HCT116 (cell line): ENCODE measurements at regions not wholly inside any gene's neighbourhood (a gene's known extent, or its start where the extent isn't known, plus 50 kb on each side); places are given as distances from the start of the nearest gene placed in this dataset.
"Not testable (repeated sequence)": the region's sequence is repeated elsewhere in the genome, so short reads cannot be mapped to it uniquely, and the experiment has no call there.

Experiments used
- ATAC-seq: fragments of 200-7000 bp; cut with Tn5 transposase; 2 replicates; pipeline ENCODE4 v1.9.1; 2020; ENCODE audit warnings: mild to moderate bottlenecking, moderate library complexity
- BruUV-seq: library from RNA; stranded (reverse); fragments of 400-500 nt; replicated peaks from 2 replicates; lab custom pipeline; 2021; lab: Mats Ljungman, UMichigan
- CTCF ChIA-PET: fragments of 300-600 bp; sonication (Branson Sonifier 250); formaldehyde crosslinking; loops from one replicate; lab custom pipeline; 2021; ENCODE audit warnings: antibody characterized with exemption; lab: Charles Lee
- POLR2A ChIA-PET: fragments of 300-600, 350-600 bp; sonication (Branson Sonifier 250); formaldehyde crosslinking; loops from one replicate; lab custom pipeline; 2021; ENCODE audit warnings: antibody characterized with exemption; lab: Charles Lee
- RAD21 ChIA-PET, 2 experiments: fragments of 300-600 bp; sonication (Branson Sonifier 250); formaldehyde crosslinking; loops; one replicate each; lab custom pipeline; 2023; ENCODE audit warnings: low total read pairs in 2 of 2; ENCODE audit not compliant: uncharacterized antibody in 2 of 2, unreplicated experiment in 2 of 2, low non-redundant PET in 1 of 2; lab: Charles Lee
- DNase-seq: peaks from one replicate; pipeline ENCODE4 v3.0.0-alpha.2; 2010; ENCODE audit warnings: low read depth, low spot score
- H2AFZ ChIP-seq: fragments of 200-600 bp; shearing (Covaris generic), sonication (generic); 2 replicates; pipeline ENCODE4 v1.6.1; 2017; ENCODE audit warnings: low read depth, mixed run types, mixed read lengths, antibody characterized with exemption, low read length; ENCODE audit not compliant: poor library complexity, severe bottlenecking
- H3K27ac ChIP-seq: 2 replicates; pipeline ENCODE4 v1.5.1; 2012; ENCODE audit warnings: low read depth, low read length
- H3K27me3 ChIP-seq: fragments of 200-600 bp; sonication (generic); 2 replicates; pipeline ENCODE4 v1.6.1; 2016; ENCODE audit warnings: mixed run types, low read length, mixed read lengths; ENCODE audit not compliant: insufficient read depth
- H3K36me3 ChIP-seq, 2 experiments: fragments of 200-500 bp in 1 of 2; fragments of 200-600 bp in 1 of 2; sonication (Bioruptor generic) in 1 of 2; sonication (generic) in 1 of 2; 2 replicates each; pipeline versions ENCODE4 v1.5.1 to v1.6.1; 2014 to 2016; ENCODE audit warnings: low read length in 2 of 2, inconsistent platforms in 1 of 2, mixed read lengths in 1 of 2, mixed run types in 1 of 2; ENCODE audit not compliant: insufficient read depth in 2 of 2, control insufficient read depth in 1 of 2
- H3K4me1 ChIP-seq, 2 experiments: fragments of 200-600 bp in 1 of 2; sonication (generic) in 1 of 2; 2 replicates each; pipeline versions ENCODE4 v1.5.1 to v1.6.1; 2012 to 2017; ENCODE audit warnings: low read length in 2 of 2, inconsistent platforms in 1 of 2, mild to moderate bottlenecking in 1 of 2, mixed read lengths in 1 of 2, mixed run types in 1 of 2, moderate library complexity in 1 of 2; ENCODE audit not compliant: insufficient read depth in 2 of 2, control insufficient read depth in 1 of 2
- H3K4me2 ChIP-seq: fragments of 200-600 bp; sonication (generic); 2 replicates; pipeline ENCODE4 v1.6.1; 2017; ENCODE audit warnings: mixed run types, low read length, mixed read lengths
- H3K4me3 ChIP-seq, 2 experiments: fragments of 200-600 bp in 1 of 2; sonication (generic) in 1 of 2; replicated peaks in 1 of 2; 2 replicates each; pipeline ENCODE4 v1.5.1; 2011 to 2016; ENCODE audit warnings: low read length in 2 of 2, control low read depth in 1 of 2, low read depth in 1 of 2, mild to moderate bottlenecking in 1 of 2, mixed read lengths in 1 of 2, mixed run types in 1 of 2
- H3K79me2 ChIP-seq: fragments of 200-600 bp; sonication (generic); 2 replicates; pipeline ENCODE4 v1.6.1; 2017; ENCODE audit warnings: mild to moderate bottlenecking, mixed run types, low read length, moderate library complexity, mixed read lengths; ENCODE audit not compliant: insufficient read depth
- H3K9ac ChIP-seq: fragments of 200-600 bp; sonication (generic); 2 replicates; pipeline ENCODE4 v1.6.1; 2016; ENCODE audit warnings: low read length, mixed read lengths
- H3K9me2 ChIP-seq: fragments of 200-600 bp; sonication (generic), shearing (Covaris generic); 2 replicates; pipeline ENCODE4 v1.6.1; 2017; ENCODE audit warnings: mixed run types, mild to moderate bottlenecking, moderate library complexity; ENCODE audit not compliant: insufficient read depth
- H3K9me3 ChIP-seq, 2 experiments: fragments of 200-500 bp in 1 of 2; fragments of 200-600 bp in 1 of 2; sonication (Bioruptor generic) in 1 of 2; sonication (generic) in 1 of 2; 2 replicates each; pipeline ENCODE4 v1.6.1; 2014 to 2017; ENCODE audit warnings: low read length in 2 of 2, mixed read lengths in 2 of 2, inconsistent platforms in 1 of 2, low read depth in 1 of 2, mild to moderate bottlenecking in 1 of 2, mixed run types in 1 of 2, moderate library complexity in 1 of 2; ENCODE audit not compliant: control insufficient read depth in 1 of 2, insufficient read depth in 1 of 2
- H4K20me1 ChIP-seq: fragments of 200-600 bp; sonication (generic), shearing (Covaris generic); 2 replicates; pipeline ENCODE4 v1.6.1; 2017; ENCODE audit warnings: mixed run types, mild to moderate bottlenecking, moderate library complexity; ENCODE audit not compliant: insufficient read depth
- ATF3 ChIP-seq: IDR thresholded peaks from 2 replicates; pipeline ENCODE4 v1.6.1; 2012
- CBX3 ChIP-seq: IDR thresholded peaks from 2 replicates; pipeline ENCODE4 v1.6.1; 2012; ENCODE audit warnings: low read depth
- CEBPB ChIP-seq: IDR thresholded peaks from 2 replicates; pipeline ENCODE4 v1.6.1; 2012; ENCODE audit warnings: low read depth
- EGR1 ChIP-seq: IDR thresholded peaks from 2 replicates; pipeline ENCODE4 v1.6.1; 2012; ENCODE audit warnings: low read depth
- ELF1 ChIP-seq: IDR thresholded peaks from 2 replicates; pipeline ENCODE4 v1.6.1; 2012; ENCODE audit warnings: low read depth, borderline replicate concordance
- FOSL1 ChIP-seq: IDR thresholded peaks from 2 replicates; pipeline ENCODE4 v1.6.1; 2012; ENCODE audit warnings: low read depth
- JUND ChIP-seq: IDR thresholded peaks from 2 replicates; pipeline ENCODE4 v1.6.1; 2012
- MAX ChIP-seq: IDR thresholded peaks from 2 replicates; pipeline ENCODE4 v1.6.1; 2012
- POLR2AphosphoS5 ChIP-seq: IDR thresholded peaks from 2 replicates; pipeline ENCODE4 v1.6.1; 2011; ENCODE audit warnings: mild to moderate bottlenecking, low read depth, low read length, moderate library complexity
- SIN3A ChIP-seq: IDR thresholded peaks from 2 replicates; pipeline ENCODE4 v1.6.1; 2012; ENCODE audit warnings: low read depth
- SP1 ChIP-seq: IDR thresholded peaks from 2 replicates; pipeline ENCODE4 v1.6.1; 2012; ENCODE audit warnings: low read depth
- SRF ChIP-seq: IDR thresholded peaks from 2 replicates; pipeline ENCODE4 v1.6.1; 2012; ENCODE audit warnings: low read depth
- YY1 ChIP-seq: IDR thresholded peaks from 2 replicates; pipeline ENCODE4 v1.6.1; 2011; ENCODE audit warnings: low read length, low read depth, moderate library complexity, mild to moderate bottlenecking; ENCODE audit not compliant: insufficient replicate concordance; ENCODE audit errors: extremely low read depth
- intact Hi-C: fragments of 100-400 bp; cut with micrococcal nuclease; formaldehyde crosslinking; loops from 2 replicates; pipeline ENCODE4 v1.10.0; 2022

GRCh38 chr3:5701005-5701404, 513.5 kb downstream of the EDEM1 start:
- peak; percentile 37 for ATAC-seq
- Histone ChIP-seq H3K9ac (peak overlapping the region; percentile 90), H3K4me1 (peaks cover 32 to 75% of the 10 kb centered on the region in 2 experiments), H3K4me2 (peak overlapping the region; percentile 91), H3K27ac (peak overlapping the region; percentile 92; the same call in 1 of the 2 replicates)
- CTCF ChIA-PET, H3K9me2 ChIP-seq, H4K20me1 ChIP-seq, RAD21 ChIA-PET, H3K36me3 ChIP-seq: not testable (repeated sequence)
- peak; percentile 76 for DNase-seq
- peak; percentile 97 for TF ChIP-seq JUND
- TF ChIP-seq CEBPB: peak; percentile 24; the same call in 1 of the 2 replicates
- peak; percentile 99 for TF ChIP-seq CBX3
- 0 out of 2 replicates have a peak, but pooled peaks have one; percentile 9 for TF ChIP-seq EGR1
- TF ChIP-seq MAX: peak; percentile 83
- TF ChIP-seq YY1: peak; percentile 52
- peak; percentile 67; the same call in 1 of the 2 replicates for TF ChIP-seq SRF
- peak; percentile 53; the same call in 1 of the 2 replicates for TF ChIP-seq POLR2AphosphoS5
- peak; percentile 96 for TF ChIP-seq FOSL1
- TF ChIP-seq SIN3A: peak; percentile 52
- TF ChIP-seq SP1: peak; percentile 91
- peak; percentile 39; the same call in 1 of the 2 replicates for TF ChIP-seq ATF3
- TF ChIP-seq, all 23 proteins: peak for 12; not testable (repeated sequence) for 11
- H3K9me3 ChIP-seq, intact Hi-C loops, BruUV-seq, POLR2A ChIA-PET, H2AFZ ChIP-seq, H3K27me3 ChIP-seq: not testable (repeated sequence)
- peaks cover 44% of the 10 kb centered on the region for H3K79me2 ChIP-seq
- 0 out of 4 replicates have a peak overlapping the region, but pooled peaks of 1 of the 2 experiments have one; percentile 15 for H3K4me3 ChIP-seq

- peaks cover 0 to 31% of the 10 kb centered on the region in 2 experiments; a peak in 2 of 4 replicates for H3K4me1 ChIP-seq
These were observed 520.3 kb downstream of the EDEM1 start for GRCh38 chr3:5707794-5708193.

More at GRCh38 chr3:5707794-5708193, 520.3 kb downstream of the EDEM1 start:
- Histone ChIP-seq H2AFZ (no peak overlapping the region), H3K9me2 (no peaks in the 10 kb centered on the region), H3K9me3 (no peaks in the 10 kb centered on the region), H3K9ac (no peak overlapping the region), H3K4me3 (no peak overlapping the region), H3K4me2 (peak overlapping the region; percentile 10; the same call in 1 of the 2 replicates), H3K36me3 (no peaks in the 10 kb centered on the region), H3K79me2 (peaks cover 14% of the 10 kb centered on the region; the same call in 1 of the 2 replicates), H3K27me3 (no peaks in the 10 kb centered on the region), H3K27ac (no peak overlapping the region), H4K20me1 (no peaks in the 10 kb centered on the region)
- intact Hi-C loops: no loop called here
- DNase-seq: no peak
- TF ChIP-seq ELF1 (no peak), ATF3 (no peak)
- no peak for ATAC-seq
- BruUV-seq: no TSS peak
- ChIA-PET POLR2A (no interaction called here), RAD21 (no interaction called here), CTCF (no interaction called here)
